HEK293 (cell line): ENCODE measurements at regions not wholly inside any gene's neighbourhood (a gene's known extent, or its start where the extent isn't known, plus 50 kb on each side); places are given as distances from the start of the nearest gene placed in this dataset.

Experiments
- CTCF ChIA-PET: fragments of 350-600 bp; formaldehyde crosslinking; extraction: SDS; loops from one replicate; lab custom pipeline; 2021; ENCODE audit warnings: antibody characterized with exemption; lab: Yijun Ruan, JAX
- POLR2A ChIA-PET: fragments of 300-600 bp; formaldehyde crosslinking; extraction: SDS; loops from one replicate; lab custom pipeline; 2020; ENCODE audit warnings: antibody characterized with exemption, inconsistent platforms; lab: Yijun Ruan, JAX
- H3K27ac ChIP-seq: fragments of 200-500 bp; sonication (Bioruptor generic); 2 replicates; pipeline ENCODE4 v1.5.1; 2014; ENCODE audit warnings: low read depth, low read length, control low read depth, inconsistent platforms; ENCODE audit errors: extremely low read depth
- H3K36me3 ChIP-seq, 2 experiments: fragments of 200-500 bp in 1 of 2; sonication (Bioruptor generic) in 1 of 2; 1 replicate in 1 of 2; 2 replicates in 1 of 2; pipeline ENCODE4 v1.5.1; 2014 to 2017; ENCODE audit warnings: inconsistent platforms in 2 of 2, low read length in 2 of 2; ENCODE audit not compliant: control insufficient read depth in 2 of 2, insufficient read depth in 1 of 2
- H3K4me1 ChIP-seq: fragments of 200-500 bp; sonication (Bioruptor generic); 2 replicates; pipeline ENCODE4 v1.5.1; 2014; ENCODE audit warnings: mild to moderate bottlenecking, low read length, inconsistent platforms; ENCODE audit not compliant: control insufficient read depth, insufficient read depth
- H3K4me3 ChIP-seq: 2 replicates; pipeline ENCODE4 v1.5.1; 2011; ENCODE audit warnings: low read depth, mild to moderate bottlenecking, control low read depth, low read length, moderate library complexity
- H3K9me3 ChIP-seq: fragments of 200-500 bp; sonication (Bioruptor generic); 2 replicates; pipeline ENCODE4 v1.5.1; 2014; ENCODE audit warnings: low read depth, low read length, inconsistent platforms; ENCODE audit not compliant: control insufficient read depth, insufficient read depth
- EGR2 ChIP-seq: fragments of 450-650 bp; formaldehyde crosslinking; IDR thresholded peaks from 2 replicates; pipeline ENCODE4 v1.5.1; 2016; ENCODE audit warnings: low read depth, missing biosample characterization, missing genetic modification characterization
- KLF1 ChIP-seq: fragments of 450-650 bp; formaldehyde crosslinking; IDR thresholded peaks from 2 replicates; pipeline ENCODE4 v1.5.1; 2016; ENCODE audit warnings: missing biosample characterization, missing genetic modification characterization
- KLF8 ChIP-seq: fragments of 450-650 bp; formaldehyde crosslinking; IDR thresholded peaks from 2 replicates; pipeline ENCODE4 v1.5.1; 2016; ENCODE audit warnings: missing biosample characterization, missing genetic modification characterization
- RBAK ChIP-seq: fragments of 450-650 bp; formaldehyde crosslinking; IDR thresholded peaks from 2 replicates; pipeline ENCODE4 v1.5.1; 2016; ENCODE audit warnings: missing biosample characterization, missing genetic modification characterization
- WT1 ChIP-seq: fragments of 450-650 bp; formaldehyde crosslinking; IDR thresholded peaks from 2 replicates; pipeline ENCODE4 v1.5.1; 2016; ENCODE audit warnings: missing biosample characterization, missing genetic modification characterization
- ZFHX2 ChIP-seq: fragments of 450-650 bp; formaldehyde crosslinking; conservative IDR thresholded peaks from 2 replicates; pipeline ENCODE4 v1.5.1; 2016; ENCODE audit warnings: missing biosample characterization, missing genetic modification characterization
- ZNF138 ChIP-seq: fragments of 450-650 bp; formaldehyde crosslinking; IDR thresholded peaks from 2 replicates; pipeline ENCODE4 v1.5.1; 2016; ENCODE audit warnings: missing biosample characterization, missing genetic modification characterization, borderline replicate concordance
- ZNF146 ChIP-seq: fragments of 450-650 bp; formaldehyde crosslinking; IDR thresholded peaks from 2 replicates; pipeline ENCODE4 v1.5.1; 2016; ENCODE audit warnings: missing biosample characterization, missing genetic modification characterization
- ZNF211 ChIP-seq: fragments of 450-650 bp; formaldehyde crosslinking; IDR thresholded peaks from 2 replicates; pipeline ENCODE4 v1.5.1; 2016; ENCODE audit warnings: low read depth, missing biosample characterization, missing genetic modification characterization
- ZNF248 ChIP-seq: fragments of 450-650 bp; formaldehyde crosslinking; IDR thresholded peaks from 2 replicates; pipeline ENCODE4 v1.5.1; 2017; ENCODE audit warnings: missing biosample characterization, missing genetic modification characterization
- ZNF311 ChIP-seq: fragments of 450-650 bp; formaldehyde crosslinking; IDR thresholded peaks from 2 replicates; pipeline ENCODE4 v1.5.1; 2017; ENCODE audit warnings: missing biosample characterization, missing genetic modification characterization, borderline replicate concordance
- ZNF37A ChIP-seq: fragments of 450-650 bp; IDR thresholded peaks from 2 replicates; pipeline ENCODE4 v1.5.1; 2018; ENCODE audit warnings: missing biosample characterization, missing genetic modification characterization
- ZNF423 ChIP-seq: fragments of 450-650 bp; formaldehyde crosslinking; IDR thresholded peaks from 2 replicates; pipeline ENCODE4 v1.5.1; 2016; ENCODE audit warnings: missing biosample characterization, missing genetic modification characterization
- ZNF433 ChIP-seq: fragments of 450-650 bp; formaldehyde crosslinking; IDR thresholded peaks from 2 replicates; pipeline ENCODE4 v1.5.1; 2016; ENCODE audit warnings: missing biosample characterization, missing genetic modification characterization, low read depth
- ZNF514 ChIP-seq: fragments of 450-650 bp; formaldehyde crosslinking; IDR thresholded peaks from 2 replicates; pipeline ENCODE4 v1.5.1; 2016; ENCODE audit warnings: missing biosample characterization, missing genetic modification characterization
- ZNF585B ChIP-seq: fragments of 450-650 bp; formaldehyde crosslinking; IDR thresholded peaks from 2 replicates; pipeline ENCODE4 v1.5.1; 2016; ENCODE audit warnings: missing biosample characterization, missing genetic modification characterization
- ZNF624 ChIP-seq: fragments of 450-650 bp; formaldehyde crosslinking; IDR thresholded peaks from 2 replicates; pipeline ENCODE4 v1.5.1; 2017; ENCODE audit warnings: missing biosample characterization, missing genetic modification characterization
- TF ChIP-seq, protein P1 (sequence below): fragments of 450-650 bp; formaldehyde crosslinking; IDR thresholded peaks from 2 replicates; pipeline ENCODE4 v1.5.1; 2016; ENCODE audit warnings: missing biosample characterization, missing genetic modification characterization, low read depth
- TF ChIP-seq, protein P2 (sequence below): fragments of 450-650 bp; formaldehyde crosslinking; IDR thresholded peaks from 2 replicates; pipeline ENCODE4 v1.5.1; 2016; ENCODE audit warnings: missing biosample characterization, missing genetic modification characterization
- TF ChIP-seq, protein P3 (sequence below): fragments of 450-650 bp; formaldehyde crosslinking; IDR thresholded peaks from 2 replicates; pipeline ENCODE4 v1.5.1; 2016; ENCODE audit warnings: missing biosample characterization, missing genetic modification characterization, borderline replicate concordance

DNA sequence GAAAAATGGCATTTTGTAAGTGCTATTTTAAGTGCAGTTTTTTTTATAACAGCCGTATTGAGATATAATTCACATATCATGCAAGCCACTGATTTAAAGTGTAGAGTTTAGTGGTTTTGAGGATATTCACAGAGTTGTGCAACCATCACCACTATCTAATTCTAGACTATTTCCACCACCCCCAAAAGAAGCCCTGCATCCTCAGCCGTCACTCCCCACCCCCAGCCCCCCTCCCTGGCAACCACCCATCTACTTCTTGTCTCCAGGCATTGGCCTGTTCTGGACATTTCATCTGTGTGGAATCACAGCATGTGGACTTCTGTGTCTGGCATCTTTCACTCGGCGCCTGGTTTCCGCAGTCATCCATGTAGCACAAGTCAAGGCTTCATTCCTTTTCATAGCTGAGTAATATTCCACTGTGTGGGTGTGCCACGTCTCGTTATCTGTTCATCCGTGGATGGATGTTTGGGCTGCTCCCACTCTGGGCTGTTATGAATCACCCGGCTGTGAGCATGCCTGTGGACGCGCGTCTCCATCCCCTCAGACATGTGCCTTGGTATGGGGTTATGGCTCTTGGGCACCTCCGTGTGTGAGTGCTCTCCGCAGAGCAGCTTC, 138.4 kb upstream of the CIBAR2 start:
- POLR2A ChIA-PET, result no interaction called here
- Histone ChIP-seq H3K27ac (no peak overlapping the region), H3K4me3 (no peak overlapping the region)
- TF ChIP-seq ZNF514 (no peak), ZNF248 (tag by site-specific recombination) (no peak), ZNF433 (tag by site-specific recombination) (no peak), ZNF211 (tag by site-specific recombination) (no peak), ZNF146 (tag by site-specific recombination) (peak; percentile 94), ZNF423 (tag by site-specific recombination) (no peak), EGR2 (0 out of 2 replicates have a peak, but pooled peaks have one; percentile 9), ZFHX2 (peak; percentile 30), ZNF624 (tag by site-specific recombination) (no peak), KLF8 (tag by site-specific recombination) (no peak), ZNF37A (tag by site-specific recombination) (no peak), ZNF138 (tag by site-specific recombination) (no peak), ZNF585B (tag by site-specific recombination) (no peak), WT1 (tag by site-specific recombination) (no peak), RBAK (tag by site-specific recombination) (no peak), ZNF311 (tag by site-specific recombination) (no peak)
- TF ChIP-seq, protein P1, sequence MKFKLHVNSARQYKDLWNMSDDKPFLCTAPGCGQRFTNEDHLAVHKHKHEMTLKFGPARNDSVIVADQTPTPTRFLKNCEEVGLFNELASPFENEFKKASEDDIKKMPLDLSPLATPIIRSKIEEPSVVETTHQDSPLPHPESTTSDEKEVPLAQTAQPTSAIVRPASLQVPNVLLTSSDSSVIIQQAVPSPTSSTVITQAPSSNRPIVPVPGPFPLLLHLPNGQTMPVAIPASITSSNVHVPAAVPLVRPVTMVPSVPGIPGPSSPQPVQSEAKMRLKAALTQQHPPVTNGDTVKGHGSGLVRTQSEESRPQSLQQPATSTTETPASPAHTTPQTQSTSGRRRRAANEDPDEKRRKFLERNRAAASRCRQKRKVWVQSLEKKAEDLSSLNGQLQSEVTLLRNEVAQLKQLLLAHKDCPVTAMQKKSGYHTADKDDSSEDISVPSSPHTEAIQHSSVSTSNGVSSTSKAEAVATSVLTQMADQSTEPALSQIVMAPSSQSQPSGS, result no peak
- TF ChIP-seq, protein P2, sequence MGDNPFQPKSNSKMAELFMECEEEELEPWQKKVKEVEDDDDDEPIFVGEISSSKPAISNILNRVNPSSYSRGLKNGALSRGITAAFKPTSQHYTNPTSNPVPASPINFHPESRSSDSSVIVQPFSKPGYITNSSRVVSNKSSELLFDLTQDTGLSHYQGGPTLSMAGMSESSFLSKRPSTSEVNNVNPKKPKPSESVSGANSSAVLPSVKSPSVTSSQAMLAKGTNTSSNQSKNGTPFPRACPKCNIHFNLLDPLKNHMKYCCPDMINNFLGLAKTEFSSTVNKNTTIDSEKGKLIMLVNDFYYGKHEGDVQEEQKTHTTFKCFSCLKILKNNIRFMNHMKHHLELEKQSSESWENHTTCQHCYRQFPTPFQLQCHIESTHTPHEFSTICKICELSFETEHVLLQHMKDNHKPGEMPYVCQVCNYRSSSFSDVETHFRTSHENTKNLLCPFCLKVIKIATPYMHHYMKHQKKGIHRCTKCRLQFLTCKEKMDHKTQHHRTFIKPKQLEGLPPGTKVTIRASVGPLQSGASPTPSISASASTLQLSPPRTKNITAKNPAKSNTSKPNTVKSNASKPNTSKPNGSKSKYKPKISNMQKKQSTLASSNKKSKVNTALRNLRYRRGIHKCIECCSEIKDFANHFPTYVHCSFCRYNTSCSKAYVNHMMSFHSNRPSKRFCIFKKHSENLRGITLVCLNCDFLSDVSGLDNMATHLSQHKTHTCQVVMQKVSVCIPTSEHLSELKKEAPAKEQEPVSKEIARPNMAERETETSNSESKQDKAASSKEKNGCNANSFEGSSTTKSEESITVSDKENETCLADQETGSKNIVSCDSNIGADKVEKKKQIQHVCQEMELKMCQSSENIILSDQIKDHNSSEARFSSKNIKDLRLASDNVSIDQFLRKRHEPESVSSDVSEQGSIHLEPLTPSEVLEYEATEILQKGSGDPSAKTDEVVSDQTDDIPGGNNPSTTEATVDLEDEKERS, result no peak
- TF ChIP-seq, protein P3, sequence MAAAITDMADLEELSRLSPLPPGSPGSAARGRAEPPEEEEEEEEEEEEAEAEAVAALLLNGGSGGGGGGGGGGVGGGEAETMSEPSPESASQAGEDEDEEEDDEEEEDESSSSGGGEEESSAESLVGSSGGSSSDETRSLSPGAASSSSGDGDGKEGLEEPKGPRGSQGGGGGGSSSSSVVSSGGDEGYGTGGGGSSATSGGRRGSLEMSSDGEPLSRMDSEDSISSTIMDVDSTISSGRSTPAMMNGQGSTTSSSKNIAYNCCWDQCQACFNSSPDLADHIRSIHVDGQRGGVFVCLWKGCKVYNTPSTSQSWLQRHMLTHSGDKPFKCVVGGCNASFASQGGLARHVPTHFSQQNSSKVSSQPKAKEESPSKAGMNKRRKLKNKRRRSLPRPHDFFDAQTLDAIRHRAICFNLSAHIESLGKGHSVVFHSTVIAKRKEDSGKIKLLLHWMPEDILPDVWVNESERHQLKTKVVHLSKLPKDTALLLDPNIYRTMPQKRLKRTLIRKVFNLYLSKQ (tag by site-specific recombination), result no peak
- TF ChIP-seq, all 188 proteins: peak for 3
- Histone ChIP-seq H3K4me1 (peaks cover 4% of the 10 kb centered on the region; the same call in 1 of the 2 replicates), H3K36me3 (no peaks in the 10 kb centered on the region), H3K9me3 (no peaks in the 10 kb centered on the region)
- CTCF ChIA-PET, result interaction anchor here (0.7 kb wide), 1 partner anchor 41 kb away, joined by 3 read pairs; no protein-coding TSS in a partner anchor

DNA sequence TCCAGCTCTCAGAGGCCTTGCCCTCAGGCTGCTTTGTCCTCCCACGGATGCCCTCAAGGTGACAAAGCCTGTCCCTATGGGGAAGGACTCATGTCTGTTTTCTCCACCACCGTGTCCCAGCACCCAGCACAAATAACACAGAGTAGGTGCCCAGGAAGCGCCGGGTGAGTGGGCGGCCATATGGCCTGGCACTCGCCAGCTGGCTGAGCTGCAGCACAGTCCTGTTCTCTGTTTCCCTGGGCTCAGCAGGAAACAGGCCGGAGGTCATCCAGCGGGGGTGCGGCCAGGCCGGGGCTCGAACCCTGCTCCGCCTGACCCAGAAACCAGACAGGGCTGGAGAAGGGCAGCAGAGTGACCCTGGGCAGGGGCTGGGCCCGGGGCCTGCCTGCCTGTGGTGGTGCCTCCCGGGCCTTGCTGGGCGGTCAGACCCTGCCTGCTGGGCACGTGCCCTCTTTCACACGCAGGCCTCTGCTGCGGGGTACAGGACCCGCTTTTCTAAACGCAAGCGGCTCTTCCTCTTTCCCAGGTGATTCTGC, 139.0 kb upstream of the CIBAR2 start:
- H3K4me3 ChIP-seq, result no peak overlapping the region
- no peaks in the 10 kb centered on the region for H3K4me1 ChIP-seq
- no peak for TF ChIP-seq ZNF514
- 0 out of 2 replicates have a peak, but pooled peaks have one; percentile 1 for TF ChIP-seq EGR2
- TF ChIP-seq KLF1 (tag by site-specific recombination), result no peak
- TF ChIP-seq, all 188 proteins: peak for 1
- CTCF ChIA-PET, result interaction anchor here (0.7 to 3.5 kb wide), 7 partner anchors 11 to 468 kb away, joined by 3 to 19 read pairs (median 7); no protein-coding TSS in a partner anchor
- H3K27ac ChIP-seq, result no peak overlapping the region
- POLR2A ChIA-PET, result no interaction called here
- H3K36me3 ChIP-seq, result no peaks in the 10 kb centered on the region
- H3K9me3 ChIP-seq, result no peaks in the 10 kb centered on the region
